Breast epithelium (tissue), 3 donors: ENCODE measurements at regions not wholly inside any gene's neighbourhood (a gene's known extent, or its start where the extent isn't known, plus 50 kb on each side); places are given as distances from the start of the nearest gene placed in this dataset.

Source experiments
- POLR2A ChIP-seq: fragments of 450-650 bp; IDR thresholded peaks from one replicate; pipeline ENCODE4 v1.6.1; 2016; ENCODE audit warnings: antibody characterized with exemption, mild to moderate bottlenecking, moderate library complexity
- POLR2AphosphoS5 ChIP-seq, 3 donors: sonication (generic); formaldehyde crosslinking; IDR thresholded peaks; one replicate each; pipeline ENCODE4 v1.6.1; 2017; ENCODE audit warnings: antibody characterized with exemption in 3 of 3
- TF ChIP-seq, protein P1 (sequence below), 3 donors: fragments of 450-650 bp; IDR thresholded peaks; one replicate each; pipeline ENCODE4 v1.5.1; 2016 to 2017; ENCODE audit warnings: antibody characterized with exemption in 3 of 3, mild to moderate bottlenecking in 3 of 3, moderate library complexity in 3 of 3

DNA sequence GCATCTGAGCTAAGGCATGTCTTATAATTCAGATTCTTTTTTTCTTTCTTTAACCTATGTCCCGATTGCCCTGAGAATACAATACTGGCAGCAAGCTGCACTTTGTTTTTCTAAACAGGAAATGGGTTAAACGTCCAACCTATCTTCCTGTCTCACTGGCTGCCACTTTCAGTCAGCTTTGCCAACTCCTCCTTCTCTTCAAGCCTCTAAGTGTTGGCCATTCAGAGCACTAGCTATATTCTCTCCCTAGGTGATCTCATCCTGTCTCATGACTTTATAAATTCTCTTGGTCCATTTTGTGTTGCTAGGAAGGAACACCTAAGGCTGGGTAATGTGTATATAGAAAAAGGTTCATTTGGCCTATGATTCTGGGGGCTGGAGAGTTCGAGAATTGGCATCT is 109.5 kb upstream of the TSC22D1 start:
- TF ChIP-seq, protein P1, sequence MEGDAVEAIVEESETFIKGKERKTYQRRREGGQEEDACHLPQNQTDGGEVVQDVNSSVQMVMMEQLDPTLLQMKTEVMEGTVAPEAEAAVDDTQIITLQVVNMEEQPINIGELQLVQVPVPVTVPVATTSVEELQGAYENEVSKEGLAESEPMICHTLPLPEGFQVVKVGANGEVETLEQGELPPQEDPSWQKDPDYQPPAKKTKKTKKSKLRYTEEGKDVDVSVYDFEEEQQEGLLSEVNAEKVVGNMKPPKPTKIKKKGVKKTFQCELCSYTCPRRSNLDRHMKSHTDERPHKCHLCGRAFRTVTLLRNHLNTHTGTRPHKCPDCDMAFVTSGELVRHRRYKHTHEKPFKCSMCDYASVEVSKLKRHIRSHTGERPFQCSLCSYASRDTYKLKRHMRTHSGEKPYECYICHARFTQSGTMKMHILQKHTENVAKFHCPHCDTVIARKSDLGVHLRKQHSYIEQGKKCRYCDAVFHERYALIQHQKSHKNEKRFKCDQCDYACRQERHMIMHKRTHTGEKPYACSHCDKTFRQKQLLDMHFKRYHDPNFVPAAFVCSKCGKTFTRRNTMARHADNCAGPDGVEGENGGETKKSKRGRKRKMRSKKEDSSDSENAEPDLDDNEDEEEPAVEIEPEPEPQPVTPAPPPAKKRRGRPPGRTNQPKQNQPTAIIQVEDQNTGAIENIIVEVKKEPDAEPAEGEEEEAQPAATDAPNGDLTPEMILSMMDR (IDR thresholded peaks at IDR 0.05), result no peak
- no peak for TF ChIP-seq POLR2A
- no peak for TF ChIP-seq POLR2AphosphoS5 (IDR thresholded peaks at IDR 0.05)
